HFFc6 (cell line): ENCODE measurements at regions not wholly inside any gene's neighbourhood (a gene's known extent, or its start where the extent isn't known, plus 50 kb on each side); places are given as distances from the start of the nearest gene placed in this dataset.

ENCODE experiments used
- DNase-seq: peaks from one replicate; pipeline ENCODE4 v3.0.0-alpha.2; 2018
- H3K27ac Mint-ChIP-seq: 2 replicates; pipeline ENCODE4 v1.8.0; 2020; ENCODE audit warnings: mild to moderate bottlenecking, mixed read lengths
- H3K27me3 Mint-ChIP-seq: 2 replicates; pipeline ENCODE4 v1.8.0; 2021; ENCODE audit warnings: mild to moderate bottlenecking, moderate library complexity, mixed read lengths; ENCODE audit not compliant: insufficient read depth
- H3K36me3 Mint-ChIP-seq: 2 replicates; pipeline ENCODE4 v1.8.0; 2021; ENCODE audit warnings: low read depth, mixed read lengths
- H3K4me1 Mint-ChIP-seq: 2 replicates; pipeline ENCODE4 v1.8.0; 2020; ENCODE audit warnings: low read depth, mixed read lengths
- H3K4me3 Mint-ChIP-seq: 2 replicates; pipeline ENCODE4 v1.8.0; 2020; ENCODE audit warnings: mild to moderate bottlenecking, moderate library complexity, mixed read lengths
- H3K9me3 Mint-ChIP-seq: 2 replicates; pipeline ENCODE4 v1.8.0; 2020; ENCODE audit warnings: mild to moderate bottlenecking, mixed read lengths
- TF ChIP-seq, protein P1 (sequence below): fragments of 200-600 bp; sonication (generic); IDR thresholded peaks from 2 replicates; pipeline ENCODE4 v1.5.0; 2021; ENCODE audit warnings: antibody characterized with exemption, mild to moderate bottlenecking

GRCh38 chr4:108244606-108245005 is 75.9 kb upstream of the LEF1 start:
- H3K4me3 Mint-ChIP-seq: no peak overlapping the region
- no peaks in the 10 kb centered on the region for H3K4me1 Mint-ChIP-seq
- peaks cover 2% of the 10 kb centered on the region; the same call in 1 of the 2 replicates for H3K27me3 Mint-ChIP-seq
- TF ChIP-seq, protein P1, sequence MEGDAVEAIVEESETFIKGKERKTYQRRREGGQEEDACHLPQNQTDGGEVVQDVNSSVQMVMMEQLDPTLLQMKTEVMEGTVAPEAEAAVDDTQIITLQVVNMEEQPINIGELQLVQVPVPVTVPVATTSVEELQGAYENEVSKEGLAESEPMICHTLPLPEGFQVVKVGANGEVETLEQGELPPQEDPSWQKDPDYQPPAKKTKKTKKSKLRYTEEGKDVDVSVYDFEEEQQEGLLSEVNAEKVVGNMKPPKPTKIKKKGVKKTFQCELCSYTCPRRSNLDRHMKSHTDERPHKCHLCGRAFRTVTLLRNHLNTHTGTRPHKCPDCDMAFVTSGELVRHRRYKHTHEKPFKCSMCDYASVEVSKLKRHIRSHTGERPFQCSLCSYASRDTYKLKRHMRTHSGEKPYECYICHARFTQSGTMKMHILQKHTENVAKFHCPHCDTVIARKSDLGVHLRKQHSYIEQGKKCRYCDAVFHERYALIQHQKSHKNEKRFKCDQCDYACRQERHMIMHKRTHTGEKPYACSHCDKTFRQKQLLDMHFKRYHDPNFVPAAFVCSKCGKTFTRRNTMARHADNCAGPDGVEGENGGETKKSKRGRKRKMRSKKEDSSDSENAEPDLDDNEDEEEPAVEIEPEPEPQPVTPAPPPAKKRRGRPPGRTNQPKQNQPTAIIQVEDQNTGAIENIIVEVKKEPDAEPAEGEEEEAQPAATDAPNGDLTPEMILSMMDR: no peak
- peaks cover 10% of the 10 kb centered on the region; the same call in 1 of the 2 replicates for H3K9me3 Mint-ChIP-seq
- no peak overlapping the region for H3K27ac Mint-ChIP-seq
- H3K36me3 Mint-ChIP-seq: no peaks in the 10 kb centered on the region
- no peak for DNase-seq

DNA sequence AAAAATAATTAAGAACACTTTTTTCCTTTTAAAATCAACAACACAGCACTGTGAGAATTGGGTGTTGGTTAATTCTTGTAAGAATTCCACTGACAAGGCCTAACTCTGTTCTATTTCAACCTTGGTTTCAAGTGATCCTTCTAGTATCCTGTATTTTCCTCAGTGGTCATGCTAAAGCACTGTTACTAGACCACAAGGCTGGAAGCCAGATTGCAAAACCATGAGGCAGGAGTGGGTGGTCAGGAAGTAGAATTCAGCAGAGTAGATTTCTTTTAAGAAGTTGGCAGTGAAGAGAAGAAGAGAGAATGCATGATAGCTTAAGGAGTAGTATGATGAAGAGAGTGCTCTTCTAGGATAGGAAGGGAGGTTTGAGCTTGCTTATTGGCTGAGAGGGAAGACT is 71.6 kb upstream of the LEF1 start:
- no peaks in the 10 kb centered on the region for H3K4me1 Mint-ChIP-seq
- peaks cover 3% of the 10 kb centered on the region; the same call in 1 of the 2 replicates for H3K27me3 Mint-ChIP-seq
- H3K36me3 Mint-ChIP-seq: no peaks in the 10 kb centered on the region
- H3K4me3 Mint-ChIP-seq: no peak overlapping the region
- DNase-seq: no peak
- TF ChIP-seq, protein P1: no peak
- no peak overlapping the region for H3K27ac Mint-ChIP-seq
- no peaks in the 10 kb centered on the region; the same call in 1 of the 2 replicates for H3K9me3 Mint-ChIP-seq

- H3K9me3 Mint-ChIP-seq: no peaks in the 10 kb centered on the region; the same call in 1 of the 2 replicates
- no peaks in the 10 kb centered on the region for H3K4me1 Mint-ChIP-seq
Observed at GRCh38 chr4:108237693-108238092, 69.0 kb upstream of the LEF1 start.

DNA sequence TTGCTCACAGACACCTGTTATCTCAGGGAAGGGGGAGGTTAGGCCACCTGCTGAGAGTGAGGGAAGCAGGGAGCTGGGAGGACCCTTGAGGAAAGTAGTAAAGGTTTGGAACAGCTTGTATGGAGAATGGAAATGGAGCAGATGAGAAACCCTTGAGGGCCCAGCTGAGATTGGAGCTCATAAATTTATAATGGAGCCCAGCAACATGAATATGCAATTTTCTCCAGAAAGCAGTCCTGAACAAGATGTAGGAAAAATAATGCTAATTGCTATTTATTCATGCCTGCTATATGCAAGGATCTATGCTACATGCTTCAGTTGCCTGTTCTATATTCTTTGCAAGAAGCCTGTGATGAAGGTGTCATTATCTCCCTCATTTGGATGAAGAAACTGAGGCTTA is 67.5 kb upstream of the LEF1 start:
- Mint-ChIP-seq H3K4me1 (no peaks in the 10 kb centered on the region), H3K4me3 (no peak overlapping the region), H3K27ac (no peak overlapping the region), H3K9me3 (no peaks in the 10 kb centered on the region; the same call in 1 of the 2 replicates), H3K36me3 (no peaks in the 10 kb centered on the region), H3K27me3 (peaks cover 8% of the 10 kb centered on the region; the same call in 1 of the 2 replicates)
- no peak for DNase-seq
- TF ChIP-seq, protein P1: no peak

More at GRCh38 chr4:108237693-108238092, 69.0 kb upstream of the LEF1 start:
- no peak overlapping the region for H3K27ac Mint-ChIP-seq
- no peak for DNase-seq
- H3K4me3 Mint-ChIP-seq: no peak overlapping the region
- TF ChIP-seq, protein P1: no peak
- H3K27me3 Mint-ChIP-seq: peaks cover 8% of the 10 kb centered on the region; the same call in 1 of the 2 replicates
- H3K36me3 Mint-ChIP-seq: no peaks in the 10 kb centered on the region

DNA sequence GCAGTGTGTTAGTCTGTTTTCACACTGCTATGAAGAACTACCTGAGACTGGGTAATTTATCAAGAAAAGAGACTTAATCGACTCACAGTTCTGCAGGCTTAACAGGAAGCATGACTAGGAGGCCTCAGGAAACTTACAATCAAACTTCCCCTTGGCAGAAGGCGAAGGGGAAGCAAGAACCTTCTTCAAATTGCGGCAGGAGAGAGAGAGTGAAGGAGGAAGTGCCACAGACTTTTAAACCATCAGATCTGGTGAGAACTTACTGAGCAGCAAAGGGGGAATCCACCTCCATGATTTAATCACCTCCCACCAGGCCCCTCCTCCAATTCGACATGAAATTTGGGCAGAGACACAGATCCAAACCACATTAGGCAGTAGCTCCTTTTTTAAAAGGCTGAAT is 59.2 kb upstream of the LEF1 start:
- no peaks in the 10 kb centered on the region for H3K9me3 Mint-ChIP-seq
- DNase-seq: no peak
- TF ChIP-seq, protein P1: no peak
- H3K4me3 Mint-ChIP-seq: no peak overlapping the region
- H3K27ac Mint-ChIP-seq: no peak overlapping the region
- no peaks in the 10 kb centered on the region for H3K36me3 Mint-ChIP-seq
- H3K27me3 Mint-ChIP-seq: peaks cover 7% of the 10 kb centered on the region; the same call in 1 of the 2 replicates
- no peaks in the 10 kb centered on the region for H3K4me1 Mint-ChIP-seq
